ENCODE measurements at regions not wholly inside any gene's neighbourhood (a gene's known extent, or its start where the extent isn't known, plus 50 kb on each side); places are given as distances from the start of the nearest gene placed in this dataset.
A peak's percentile ranks its signal among the peaks of the same experiment; 100 is the strongest.

GRCh38 chr15:37720267-37720666 is 214.2 kb upstream of the TMCO5A start:
- DNase-seq, result no peak

DNA sequence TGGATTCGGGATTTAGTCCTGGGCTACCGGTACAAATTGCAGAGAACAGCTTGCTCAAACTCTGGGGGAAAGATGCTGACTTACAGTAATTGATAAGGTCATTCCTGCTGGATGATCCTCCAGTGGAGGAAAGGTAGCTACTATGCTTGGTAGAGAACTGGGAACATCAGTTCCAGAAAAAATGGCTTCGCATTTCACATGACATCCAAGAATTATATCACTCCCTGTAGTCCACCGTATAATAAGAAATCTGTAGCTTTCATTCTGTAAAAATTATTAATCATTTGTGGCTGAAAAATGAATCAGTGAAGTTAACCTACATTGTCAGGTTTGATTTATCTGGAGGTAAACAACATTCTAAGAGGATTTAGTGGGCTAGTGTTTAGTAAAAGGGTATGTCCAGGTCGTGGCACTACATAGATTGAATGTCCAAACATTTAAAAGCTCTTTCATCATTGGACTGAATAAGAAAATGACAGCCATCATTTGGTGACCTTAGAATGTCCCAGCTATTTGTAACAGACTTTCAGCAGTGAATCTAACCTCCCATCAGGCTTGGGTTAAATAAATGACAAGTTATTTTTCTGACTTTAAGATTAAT is 203.2 kb upstream of the TMCO5A start:
- no peak for DNase-seq

GRCh38 chr15:37733628-37734027 is 200.8 kb upstream of the TMCO5A start:
- no peak for DNase-seq

- no peak for DNase-seq
These were observed 193.8 kb upstream of the TMCO5A start for GRCh38 chr15:37740623-37741141.

GRCh38 chr15:37743826-37744225 is 190.6 kb upstream of the TMCO5A start:
- no peak for DNase-seq

DNA sequence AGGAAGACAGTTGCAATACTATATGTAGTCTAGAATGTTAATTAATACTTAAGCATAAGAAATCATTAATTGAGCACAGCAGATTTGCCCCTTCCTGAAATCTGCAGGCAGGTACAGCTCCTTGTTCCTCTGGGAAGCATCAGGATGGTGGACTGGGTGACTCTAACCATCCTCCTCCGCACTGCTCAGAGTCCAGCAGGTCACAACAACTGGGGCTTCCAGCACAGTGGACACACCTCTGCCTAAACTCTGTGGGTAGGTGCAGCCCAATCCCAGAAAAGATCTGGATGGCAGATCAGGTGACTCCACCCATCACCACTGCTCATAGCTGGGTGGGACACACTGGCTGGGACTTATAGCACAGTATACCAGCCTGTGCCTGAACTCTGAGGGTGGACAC is 189.9 kb upstream of the TMCO5A start:
- DNase-seq, result no peak

- no peak for DNase-seq
These were observed 183.0 kb upstream of the TMCO5A start for GRCh38 chr15:37751401-37751800.

- no peak for DNase-seq
These were observed 178.0 kb upstream of the TMCO5A start for GRCh38 chr15:37756407-37756806.

DNA sequence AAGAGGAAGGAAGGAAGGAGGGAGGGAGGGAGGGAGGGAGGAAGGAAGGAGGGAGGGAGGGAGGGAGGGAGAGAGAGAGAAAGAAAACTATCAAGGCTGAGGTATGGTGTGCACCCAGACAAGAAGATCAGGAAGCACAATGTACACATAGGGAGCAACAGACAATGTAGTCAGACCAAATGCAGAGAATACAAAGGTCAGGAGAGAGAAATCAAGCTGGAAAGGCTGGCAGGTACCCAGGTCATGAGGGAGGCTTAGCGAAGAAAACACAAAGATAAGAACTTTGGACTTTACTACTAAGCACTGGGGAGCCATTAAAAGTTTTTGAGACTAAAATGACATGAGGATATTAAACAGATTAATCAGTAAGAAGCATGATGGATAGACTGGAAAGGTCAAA is 176.0 kb upstream of the TMCO5A start:
- DNase-seq, result no peak

- peak; percentile 53 for DNase-seq
These were observed 169.7 kb upstream of the TMCO5A start for GRCh38 chr15:37764733-37765191.

- no peak for DNase-seq
These were observed 168.7 kb upstream of the TMCO5A start for GRCh38 chr15:37765786-37766185.

GRCh38 chr15:37767841-37768455 is 166.5 kb upstream of the TMCO5A start:
- DNase-seq, result no peak

GRCh38 chr15:37771465-37771864 is 163.0 kb upstream of the TMCO5A start:
- no peak for DNase-seq

- no peak for DNase-seq
These were observed 161.2 kb upstream of the TMCO5A start for GRCh38 chr15:37773111-37773860.

GRCh38 chr15:37774961-37775360 is 159.5 kb upstream of the TMCO5A start:
- DNase-seq, result no peak

DNA sequence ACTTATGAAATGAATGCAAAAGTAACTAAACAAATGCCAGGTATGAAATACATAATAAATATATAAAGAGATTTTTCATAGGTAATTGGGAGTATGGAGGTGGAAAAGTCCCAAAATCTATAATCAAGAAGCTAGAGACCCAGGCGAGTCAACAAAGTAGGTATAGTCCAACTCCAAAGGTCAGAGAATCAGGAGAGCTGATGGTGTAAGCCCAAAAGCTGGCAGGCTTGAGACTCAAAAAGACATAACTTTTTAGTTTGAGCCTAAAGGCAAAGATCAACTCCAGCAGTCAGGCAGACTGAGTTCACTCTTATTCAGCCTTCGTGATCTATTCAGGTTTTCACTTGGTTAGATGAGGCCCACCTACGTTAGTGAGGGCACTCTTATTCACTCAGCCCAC is 157.4 kb upstream of the TMCO5A start:
- DNase-seq, result no peak

GRCh38 chr15:37783290-37783689 is 151.2 kb upstream of the TMCO5A start:
- no peak for DNase-seq

DNA sequence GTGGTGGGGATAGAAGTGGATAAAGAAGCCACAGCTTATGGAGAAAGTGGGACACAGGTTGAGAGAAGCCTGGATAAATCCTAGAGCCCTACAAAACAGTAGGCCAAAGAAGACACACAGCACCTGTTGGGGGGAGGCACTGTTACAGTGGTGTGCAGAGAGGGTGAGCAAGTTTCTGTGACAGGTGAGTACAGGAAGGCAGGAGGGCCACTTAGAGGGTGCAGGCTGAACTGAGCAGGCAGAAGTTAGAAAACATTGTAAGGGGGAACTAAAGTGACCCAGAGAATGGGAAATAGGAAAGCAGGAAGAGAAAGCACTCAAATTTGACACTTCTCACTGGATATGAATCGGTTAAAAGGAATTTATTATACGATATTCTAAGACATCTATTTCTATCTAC is 146.1 kb upstream of the TMCO5A start:
- DNase-seq, result no peak

DNA sequence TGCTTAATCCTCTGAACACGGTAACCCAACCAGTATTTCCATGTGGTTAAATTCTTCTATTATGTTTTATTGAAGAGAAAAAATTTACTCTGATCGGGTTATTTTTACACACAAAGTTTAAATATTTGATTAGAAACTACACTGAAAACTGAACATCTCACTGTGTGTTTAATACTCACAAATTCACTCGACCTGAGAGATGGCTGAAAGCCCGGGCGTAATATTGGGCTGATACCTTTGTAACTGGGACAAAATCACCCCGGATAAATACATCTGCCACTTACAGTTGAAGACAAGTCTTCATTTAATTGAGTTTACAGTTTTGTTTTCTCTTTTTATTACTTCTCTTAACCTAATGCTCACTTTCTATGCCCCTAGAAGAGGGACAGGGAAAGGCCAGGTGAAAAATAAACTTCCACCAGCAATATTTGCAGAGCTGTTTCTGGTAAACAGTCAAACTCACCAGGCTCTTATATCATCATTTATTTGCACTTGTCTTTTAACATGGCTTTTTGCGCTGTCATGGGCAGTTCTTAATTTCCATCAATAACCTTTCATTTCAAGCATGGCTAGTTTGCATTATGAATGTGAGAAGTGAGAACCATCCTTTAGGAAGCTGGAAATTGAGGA is 145.6 kb upstream of the TMCO5A start:
- DNase-seq, result no peak

DNA sequence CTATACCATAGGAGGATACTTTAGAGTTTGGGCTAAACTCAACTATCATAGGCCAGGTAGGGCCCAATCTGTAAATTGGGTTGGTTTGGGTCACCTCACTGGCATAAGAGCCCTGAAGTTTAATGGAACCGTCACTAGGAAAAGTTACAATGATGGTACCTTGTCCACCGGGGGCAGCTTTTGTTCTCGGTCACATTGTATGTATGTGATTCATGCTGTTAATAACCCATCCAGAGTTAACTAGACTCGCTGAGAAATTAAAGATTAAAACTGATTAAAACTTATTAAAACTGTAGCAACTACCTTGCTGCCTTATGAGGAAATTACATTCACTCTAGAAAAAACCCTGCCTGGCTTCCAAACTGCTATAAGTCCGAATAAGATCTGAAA is 145.0 kb upstream of the TMCO5A start:
- DNase-seq, result no peak

DNA sequence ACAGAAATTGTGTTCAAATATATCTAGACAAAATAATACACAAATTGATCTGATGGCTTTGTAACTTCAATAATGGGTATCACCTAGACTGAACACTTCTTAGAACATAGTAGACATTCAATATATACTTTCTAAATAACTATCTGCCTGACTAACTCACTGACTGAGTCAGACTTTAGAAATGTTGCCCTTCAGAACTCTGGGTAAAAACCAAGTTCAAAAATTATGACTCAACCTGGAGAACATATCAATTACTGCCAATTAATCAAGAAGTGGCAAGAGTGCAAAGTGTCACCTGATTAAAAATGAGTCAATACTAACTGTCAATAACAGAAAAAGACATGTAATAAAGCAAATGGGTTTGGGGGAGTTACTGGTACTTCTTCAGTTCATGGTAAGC is 144.6 kb upstream of the TMCO5A start:
- no peak for DNase-seq

DNA sequence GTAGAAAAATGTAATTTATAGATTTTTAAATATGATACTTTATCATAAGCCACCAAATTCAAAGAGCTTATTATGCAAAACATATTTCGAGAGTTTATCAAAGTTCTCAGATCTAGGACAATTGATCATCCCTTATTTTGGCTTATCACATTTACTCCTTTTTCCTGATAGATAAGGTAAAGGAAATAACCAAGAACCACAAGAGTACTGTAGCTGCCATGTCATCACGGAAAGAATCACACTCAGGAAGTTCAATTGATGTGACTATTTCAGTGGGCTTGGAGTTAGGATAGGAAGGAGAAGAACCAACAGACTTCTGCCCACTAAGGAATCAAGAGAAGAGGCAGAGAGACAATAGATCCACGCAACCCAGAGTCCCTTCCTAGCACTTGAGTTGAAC is 142.7 kb upstream of the TMCO5A start:
- no peak for DNase-seq

DNA sequence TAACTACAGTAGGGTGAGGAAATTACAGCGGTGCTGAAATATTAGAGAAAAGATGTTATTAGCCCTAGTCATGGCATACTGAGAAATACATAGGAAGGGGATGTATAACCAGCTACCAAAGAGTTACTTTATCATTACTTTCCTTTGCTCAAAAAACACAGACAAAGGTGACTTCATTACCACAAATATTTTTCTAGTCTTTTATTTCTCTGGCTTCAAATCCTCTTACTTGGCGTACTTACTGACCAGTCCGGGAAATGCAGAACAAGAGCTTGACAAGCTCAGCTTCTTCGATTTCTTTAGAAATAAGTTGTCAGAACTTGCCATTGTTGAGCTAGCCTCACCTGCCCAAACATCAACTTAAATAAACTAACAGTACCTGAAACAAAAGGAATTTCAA is 142.1 kb upstream of the TMCO5A start:
- DNase-seq, result no peak

- DNase-seq, result no peak
These were observed 140.6 kb upstream of the TMCO5A start for GRCh38 chr15:37793851-37794250.
